ENCODE measurements at regions not wholly inside any gene's neighbourhood (a gene's known extent, or its start where the extent isn't known, plus 50 kb on each side); places are given as distances from the start of the nearest gene placed in this dataset.

GRCh38 chr2:240362826-240363745, 72.4 kb upstream of the GPC1 start:
- no peak for DNase-seq

GRCh38 chr2:240363746-240364581, 71.5 kb upstream of the GPC1 start:
- no peak for DNase-seq

- DNase-seq = no peak
These were observed 70.9 kb upstream of the GPC1 start for GRCh38 chr2:240364582-240364960.

GRCh38 chr2:240364961-240365775, 70.3 kb upstream of the GPC1 start:
- no peak for DNase-seq

GRCh38 chr2:240365971-240366471, 69.4 kb upstream of the GPC1 start:
- DNase-seq = no peak

- no peak for DNase-seq
These were observed 68.6 kb upstream of the GPC1 start for GRCh38 chr2:240366901-240367300.

- DNase-seq = no peak
These were observed 67.7 kb upstream of the GPC1 start for GRCh38 chr2:240367721-240368120.

- no peak for DNase-seq
These were observed 66.6 kb upstream of the GPC1 start for GRCh38 chr2:240368781-240369331.

- DNase-seq = no peak
These were observed 66.1 kb upstream of the GPC1 start for GRCh38 chr2:240369335-240369734.

GRCh38 chr2:240369801-240370585, 65.5 kb upstream of the GPC1 start:
- DNase-seq = no peak

GRCh38 chr2:240371129-240372000, 64.1 kb upstream of the GPC1 start:
- no peak for DNase-seq

GRCh38 chr2:240372101-240372500, 63.4 kb upstream of the GPC1 start:
- DNase-seq = no peak

- DNase-seq = no peak
These were observed 62.1 kb upstream of the GPC1 start for GRCh38 chr2:240373289-240373885.

- no peak for DNase-seq
These were observed 61.2 kb upstream of the GPC1 start for GRCh38 chr2:240374085-240374907.

GRCh38 chr2:240375024-240375645, 60.3 kb upstream of the GPC1 start:
- no peak for DNase-seq

- no peak for DNase-seq
These were observed 58.7 kb upstream of the GPC1 start for GRCh38 chr2:240376739-240377138.

- DNase-seq = no peak
These were observed 58.1 kb upstream of the GPC1 start for GRCh38 chr2:240377366-240377765.

- no peak for DNase-seq
These were observed 56.3 kb upstream of the GPC1 start for GRCh38 chr2:240379089-240379636.

Data from activated gamma-delta T cell (primary cell).